Panc1 (cell line): ENCODE measurements at regions not wholly inside any gene's neighbourhood (a gene's known extent, or its start where the extent isn't known, plus 50 kb on each side); places are given as distances from the start of the nearest gene placed in this dataset.

Experiments
- ATAC-seq: fragments of 200-7000 bp; cut with Tn5 transposase; 2 replicates; pipeline ENCODE4 v1.9.1; 2020; ENCODE audit warnings: mild to moderate bottlenecking, moderate library complexity
- BruUV-seq: library from RNA; stranded (reverse); fragments of 400-500 nt; replicated peaks from 2 replicates; lab custom pipeline; 2021; lab: Mats Ljungman, UMichigan
- CTCF ChIA-PET: fragments of 300-600 bp; sonication (Branson Sonifier 250); formaldehyde crosslinking; loops from one replicate; lab custom pipeline; 2022; ENCODE audit warnings: antibody characterized with exemption; lab: Charles Lee
- POLR2A ChIA-PET: fragments of 300-600 bp; sonication (Branson Sonifier 250); formaldehyde crosslinking; loops from one replicate; lab custom pipeline; 2022; ENCODE audit warnings: antibody characterized with exemption; lab: Charles Lee
- DNase-seq: peaks from one replicate; pipeline ENCODE4 v3.0.0-alpha.2; 2010; ENCODE audit warnings: low read depth, low spot score
- H3K27ac ChIP-seq: 2 replicates; pipeline ENCODE4 v1.5.1; 2011; ENCODE audit warnings: mild to moderate bottlenecking, low read length, inconsistent platforms
- H3K27me3 ChIP-seq: fragments of 200-500 bp; sonication (Bioruptor generic); 2 replicates; pipeline ENCODE4 v1.6.0; 2014; ENCODE audit warnings: low read length, inconsistent platforms; ENCODE audit not compliant: control insufficient read depth, insufficient read depth
- H3K36me3 ChIP-seq: fragments of 200-500 bp; sonication (Bioruptor generic); 2 replicates; pipeline ENCODE4 v1.5.1; 2014; ENCODE audit warnings: inconsistent platforms, mild to moderate bottlenecking, low read length, moderate library complexity; ENCODE audit not compliant: control insufficient read depth, insufficient read depth
- H3K4me1 ChIP-seq: 2 replicates; pipeline ENCODE4 v1.5.1; 2011; ENCODE audit warnings: inconsistent platforms, mild to moderate bottlenecking, low read length, moderate library complexity; ENCODE audit not compliant: control insufficient read depth, insufficient read depth
- H3K4me3 ChIP-seq, 2 experiments: 2 replicates each; pipeline ENCODE4 v1.5.1; 2011 to 2012; ENCODE audit warnings: low read depth in 2 of 2, low read length in 2 of 2, mild to moderate bottlenecking in 2 of 2, inconsistent platforms in 1 of 2, moderate library complexity in 1 of 2
- H3K9me3 ChIP-seq: fragments of 200-500 bp; sonication (Bioruptor generic); 2 replicates; pipeline ENCODE4 v1.5.1; 2014; ENCODE audit warnings: low read depth, mild to moderate bottlenecking, inconsistent platforms, low read length, moderate library complexity; ENCODE audit not compliant: control insufficient read depth, insufficient read depth
- POLR2AphosphoS5 ChIP-seq: IDR thresholded peaks from 2 replicates; pipeline ENCODE4 v1.6.1; 2012; ENCODE audit warnings: mild to moderate bottlenecking, low read depth, low read length, moderate library complexity
- SIN3A ChIP-seq: IDR thresholded peaks from 2 replicates; pipeline ENCODE4 v1.6.1; 2012; ENCODE audit warnings: low read depth, mild to moderate bottlenecking, low read length, moderate library complexity, borderline replicate concordance; ENCODE audit not compliant: insufficient read depth
- TCF7L2 ChIP-seq: IDR thresholded peaks from 2 replicates; pipeline ENCODE4 v1.6.1; 2011; ENCODE audit warnings: mild to moderate bottlenecking, low read depth, low read length, inconsistent platforms
- in situ Hi-C: cut with HindIII; loops from 2 replicates; pipeline ENCODE4 v1.10.0; 2016; ENCODE audit warnings: low sequenced_read_pairs, low pct_unique_long_range_greater_than_20kb
- intact Hi-C: fragments of 100-400 bp; cut with micrococcal nuclease; formaldehyde crosslinking; loops from one replicate; pipeline ENCODE4 v1.10.0; 2022; ENCODE audit not compliant: unreplicated experiment
- TF ChIP-seq, protein P1 (sequence below), 2 experiments: IDR thresholded peaks; 2 replicates each; pipeline ENCODE4 v1.6.1; 2011 to 2012; ENCODE audit warnings: low read depth in 2 of 2, control low read depth in 1 of 2, low read length in 1 of 2, mild to moderate bottlenecking in 1 of 2, moderate library complexity in 1 of 2; ENCODE audit not compliant: insufficient read depth in 1 of 2
- TF ChIP-seq, protein P2 (sequence below): fragments of 450-650 bp; IDR thresholded peaks from 2 replicates; pipeline ENCODE4 v1.5.1; 2017; ENCODE audit warnings: mild to moderate bottlenecking

DNA sequence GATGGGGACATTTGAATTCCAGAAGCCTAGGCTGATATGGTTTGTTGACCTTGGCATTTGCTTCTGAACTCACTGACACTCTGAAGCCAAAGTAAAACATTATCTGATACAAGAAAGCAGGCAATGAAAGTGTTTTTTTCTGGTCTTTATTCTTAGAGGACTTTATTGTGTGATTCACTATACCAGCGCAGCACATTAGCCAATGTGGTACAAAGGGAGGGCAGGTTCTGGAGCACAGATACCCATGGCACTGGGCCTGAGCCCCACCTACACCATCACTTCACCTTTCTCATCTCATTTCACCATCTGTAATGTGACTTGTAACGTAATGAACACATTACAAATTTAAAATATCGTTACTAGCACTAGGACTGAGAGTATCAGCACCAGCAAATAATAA is 89.7 kb upstream of the ZNF366 start:
- ChIA-PET CTCF (no interaction called here), POLR2A (no interaction called here)
- no peaks in the 10 kb centered on the region for H3K36me3 ChIP-seq
- no peak overlapping the region for H3K4me3 ChIP-seq
- in situ Hi-C loops (no loop called here), intact Hi-C loops (no loop called here)
- DNase-seq = no peak
- H3K27ac ChIP-seq = peak overlapping the region; percentile 70; the same call in 1 of the 2 replicates
- no TSS peak for BruUV-seq
- no peaks in the 10 kb centered on the region for H3K27me3 ChIP-seq
- peaks cover 32% of the 10 kb centered on the region for H3K4me1 ChIP-seq
- H3K9me3 ChIP-seq = peaks cover 13% of the 10 kb centered on the region; the same call in 1 of the 2 replicates
- TF ChIP-seq POLR2AphosphoS5 (no peak), TCF7L2 (no peak), SIN3A (no peak)
- TF ChIP-seq, protein P1, sequence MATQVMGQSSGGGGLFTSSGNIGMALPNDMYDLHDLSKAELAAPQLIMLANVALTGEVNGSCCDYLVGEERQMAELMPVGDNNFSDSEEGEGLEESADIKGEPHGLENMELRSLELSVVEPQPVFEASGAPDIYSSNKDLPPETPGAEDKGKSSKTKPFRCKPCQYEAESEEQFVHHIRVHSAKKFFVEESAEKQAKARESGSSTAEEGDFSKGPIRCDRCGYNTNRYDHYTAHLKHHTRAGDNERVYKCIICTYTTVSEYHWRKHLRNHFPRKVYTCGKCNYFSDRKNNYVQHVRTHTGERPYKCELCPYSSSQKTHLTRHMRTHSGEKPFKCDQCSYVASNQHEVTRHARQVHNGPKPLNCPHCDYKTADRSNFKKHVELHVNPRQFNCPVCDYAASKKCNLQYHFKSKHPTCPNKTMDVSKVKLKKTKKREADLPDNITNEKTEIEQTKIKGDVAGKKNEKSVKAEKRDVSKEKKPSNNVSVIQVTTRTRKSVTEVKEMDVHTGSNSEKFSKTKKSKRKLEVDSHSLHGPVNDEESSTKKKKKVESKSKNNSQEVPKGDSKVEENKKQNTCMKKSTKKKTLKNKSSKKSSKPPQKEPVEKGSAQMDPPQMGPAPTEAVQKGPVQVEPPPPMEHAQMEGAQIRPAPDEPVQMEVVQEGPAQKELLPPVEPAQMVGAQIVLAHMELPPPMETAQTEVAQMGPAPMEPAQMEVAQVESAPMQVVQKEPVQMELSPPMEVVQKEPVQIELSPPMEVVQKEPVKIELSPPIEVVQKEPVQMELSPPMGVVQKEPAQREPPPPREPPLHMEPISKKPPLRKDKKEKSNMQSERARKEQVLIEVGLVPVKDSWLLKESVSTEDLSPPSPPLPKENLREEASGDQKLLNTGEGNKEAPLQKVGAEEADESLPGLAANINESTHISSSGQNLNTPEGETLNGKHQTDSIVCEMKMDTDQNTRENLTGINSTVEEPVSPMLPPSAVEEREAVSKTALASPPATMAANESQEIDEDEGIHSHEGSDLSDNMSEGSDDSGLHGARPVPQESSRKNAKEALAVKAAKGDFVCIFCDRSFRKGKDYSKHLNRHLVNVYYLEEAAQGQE (IDR thresholded peaks at IDR 0.05; ENCODE audit: insufficient read depth in 1 of 2, low read depth in 2 of 2, low read length in 1 of 2) = no peak
- TF ChIP-seq, protein P2, sequence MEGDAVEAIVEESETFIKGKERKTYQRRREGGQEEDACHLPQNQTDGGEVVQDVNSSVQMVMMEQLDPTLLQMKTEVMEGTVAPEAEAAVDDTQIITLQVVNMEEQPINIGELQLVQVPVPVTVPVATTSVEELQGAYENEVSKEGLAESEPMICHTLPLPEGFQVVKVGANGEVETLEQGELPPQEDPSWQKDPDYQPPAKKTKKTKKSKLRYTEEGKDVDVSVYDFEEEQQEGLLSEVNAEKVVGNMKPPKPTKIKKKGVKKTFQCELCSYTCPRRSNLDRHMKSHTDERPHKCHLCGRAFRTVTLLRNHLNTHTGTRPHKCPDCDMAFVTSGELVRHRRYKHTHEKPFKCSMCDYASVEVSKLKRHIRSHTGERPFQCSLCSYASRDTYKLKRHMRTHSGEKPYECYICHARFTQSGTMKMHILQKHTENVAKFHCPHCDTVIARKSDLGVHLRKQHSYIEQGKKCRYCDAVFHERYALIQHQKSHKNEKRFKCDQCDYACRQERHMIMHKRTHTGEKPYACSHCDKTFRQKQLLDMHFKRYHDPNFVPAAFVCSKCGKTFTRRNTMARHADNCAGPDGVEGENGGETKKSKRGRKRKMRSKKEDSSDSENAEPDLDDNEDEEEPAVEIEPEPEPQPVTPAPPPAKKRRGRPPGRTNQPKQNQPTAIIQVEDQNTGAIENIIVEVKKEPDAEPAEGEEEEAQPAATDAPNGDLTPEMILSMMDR = no peak
- ATAC-seq = no peak

DNA sequence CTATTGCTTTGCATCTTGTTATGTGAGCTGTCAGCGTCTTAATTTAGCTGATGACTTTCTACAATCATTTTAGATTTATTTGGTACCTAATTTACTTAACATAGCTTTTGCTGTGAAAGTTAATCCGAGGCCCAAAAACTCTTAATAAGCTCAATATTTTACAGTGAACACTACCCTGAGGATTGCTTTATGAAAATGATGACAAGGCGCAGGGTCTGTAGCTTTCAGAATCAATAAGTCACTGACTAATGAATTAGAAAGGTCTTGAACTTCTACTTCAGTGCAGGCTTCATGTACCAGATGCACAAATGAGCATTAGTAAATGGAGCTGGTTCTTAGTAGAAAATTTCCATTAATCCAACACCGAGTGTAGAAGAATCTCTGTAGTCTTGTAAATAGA is 81.4 kb upstream of the ZNF366 start:
- TF ChIP-seq, protein P1 (IDR thresholded peaks at IDR 0.05; ENCODE audit: insufficient read depth in 1 of 2, low read depth in 2 of 2, low read length in 1 of 2) = no peak
- TF ChIP-seq POLR2AphosphoS5 (no peak), TCF7L2 (no peak)
- TF ChIP-seq, protein P2 = no peak
- ChIA-PET POLR2A (interaction anchor here (0.8 kb wide), 1 partner anchor 25 kb away, joined by 6 read pairs; no protein-coding TSS in a partner anchor), CTCF (no interaction called here)
- ATAC-seq (no peak), DNase-seq (no peak)
- Histone ChIP-seq H3K36me3 (no peaks in the 10 kb centered on the region), H3K27me3 (no peaks in the 10 kb centered on the region), H3K4me1 (no peaks in the 10 kb centered on the region), H3K27ac (no peak overlapping the region), H3K4me3 (no peak overlapping the region), H3K9me3 (no peaks in the 10 kb centered on the region)
- intact Hi-C loops (no loop called here), in situ Hi-C loops (no loop called here)
- BruUV-seq = no TSS peak
